IPS-20b (cell line): ENCODE measurements at regions not wholly inside any gene's neighbourhood (a gene's known extent, or its start where the extent isn't known, plus 50 kb on each side); places are given as distances from the start of the nearest gene placed in this dataset.

Experiments used
- H3K27ac ChIP-seq: one replicate; pipeline ENCODE4 v1.5.1; 2013; ENCODE audit warnings: low read length
- H3K27me3 ChIP-seq: 2 replicates; pipeline ENCODE4 v1.6.1; 2013; ENCODE audit warnings: mild to moderate bottlenecking, low read length, inconsistent platforms; ENCODE audit not compliant: insufficient read depth
- H3K36me3 ChIP-seq: 2 replicates; pipeline ENCODE4 v1.6.1; 2013; ENCODE audit warnings: low read depth, mild to moderate bottlenecking, inconsistent platforms, low read length, moderate library complexity; ENCODE audit not compliant: insufficient read depth
- H3K4me1 ChIP-seq: 2 replicates; pipeline ENCODE4 v1.6.1; 2013; ENCODE audit warnings: mild to moderate bottlenecking, control low read depth, inconsistent platforms, low read length, moderate library complexity; ENCODE audit not compliant: insufficient read depth
- H3K4me3 ChIP-seq: 2 replicates; pipeline ENCODE4 v1.5.1; 2013; ENCODE audit warnings: mild to moderate bottlenecking, low read length, inconsistent platforms
- H3K9ac ChIP-seq: 2 replicates; pipeline ENCODE4 v1.6.1; 2013; ENCODE audit warnings: low read depth, mild to moderate bottlenecking, inconsistent platforms, low read length, moderate library complexity
- H3K9me3 ChIP-seq: 2 replicates; pipeline ENCODE4 v1.6.1; 2013; ENCODE audit warnings: mild to moderate bottlenecking, low read depth, low read length, inconsistent platforms; ENCODE audit not compliant: insufficient read depth

GRCh38 chr10:90136731-90137316 is 435.4 kb downstream of the KIF20B start:
- H3K9me3 ChIP-seq = peaks cover 53% of the 10 kb centered on the region
- no peaks in the 10 kb centered on the region; the same call in 1 of the 2 replicates for H3K36me3 ChIP-seq
- no peak overlapping the region for H3K4me3 ChIP-seq
- H3K4me1 ChIP-seq = no peaks in the 10 kb centered on the region
- no peak overlapping the region for H3K27ac ChIP-seq
- H3K9ac ChIP-seq = no peak overlapping the region
- no peaks in the 10 kb centered on the region for H3K27me3 ChIP-seq

GRCh38 chr10:90138844-90139243 is 437.5 kb downstream of the KIF20B start:
- Histone ChIP-seq H3K27me3 (no peaks in the 10 kb centered on the region), H3K9me3 (peaks cover 46% of the 10 kb centered on the region), H3K27ac (no peak overlapping the region), H3K36me3 (no peaks in the 10 kb centered on the region; the same call in 1 of the 2 replicates), H3K4me3 (no peak overlapping the region), H3K9ac (no peak overlapping the region), H3K4me1 (no peaks in the 10 kb centered on the region)

- H3K9me3 ChIP-seq = peaks cover 17% of the 10 kb centered on the region
- no peak overlapping the region for H3K4me3 ChIP-seq
- H3K27me3 ChIP-seq = no peaks in the 10 kb centered on the region
- H3K36me3 ChIP-seq = no peaks in the 10 kb centered on the region; the same call in 1 of the 2 replicates
- H3K9ac ChIP-seq = no peak overlapping the region
- peaks cover 3% of the 10 kb centered on the region; the same call in 1 of the 2 replicates for H3K4me1 ChIP-seq
- H3K27ac ChIP-seq = no peak overlapping the region
These were observed 440.4 kb downstream of the KIF20B start for GRCh38 chr10:90141791-90142190.

- Histone ChIP-seq H3K4me1 (peaks cover 3% of the 10 kb centered on the region; the same call in 1 of the 2 replicates), H3K9me3 (no peaks in the 10 kb centered on the region; the same call in 1 of the 2 replicates), H3K36me3 (no peaks in the 10 kb centered on the region), H3K27me3 (no peaks in the 10 kb centered on the region), H3K4me3 (no peak overlapping the region), H3K27ac (no peak overlapping the region), H3K9ac (no peak overlapping the region)
These were observed 442.5 kb downstream of the KIF20B start for GRCh38 chr10:90143937-90144336.

GRCh38 chr10:90148116-90148855 is 446.9 kb downstream of the KIF20B start:
- H3K27ac ChIP-seq = no peak overlapping the region
- no peaks in the 10 kb centered on the region for H3K9me3 ChIP-seq
- H3K9ac ChIP-seq = no peak overlapping the region
- no peaks in the 10 kb centered on the region for H3K27me3 ChIP-seq
- peaks cover 3% of the 10 kb centered on the region for H3K4me1 ChIP-seq
- no peak overlapping the region for H3K4me3 ChIP-seq
- no peaks in the 10 kb centered on the region for H3K36me3 ChIP-seq

- Histone ChIP-seq H3K4me3 (no peak overlapping the region), H3K27ac (no peak overlapping the region), H3K4me1 (peaks cover 3% of the 10 kb centered on the region), H3K9ac (no peak overlapping the region), H3K27me3 (no peaks in the 10 kb centered on the region), H3K9me3 (no peaks in the 10 kb centered on the region), H3K36me3 (no peaks in the 10 kb centered on the region)
These were observed 448.2 kb downstream of the KIF20B start for GRCh38 chr10:90149563-90149962.

- Histone ChIP-seq H3K36me3 (no peaks in the 10 kb centered on the region), H3K27me3 (no peaks in the 10 kb centered on the region), H3K9ac (no peak overlapping the region), H3K9me3 (no peaks in the 10 kb centered on the region), H3K27ac (no peak overlapping the region), H3K4me1 (no peaks in the 10 kb centered on the region), H3K4me3 (no peak overlapping the region)
These were observed 461.0 kb downstream of the KIF20B start for GRCh38 chr10:90162271-90162853.

- Histone ChIP-seq H3K4me3 (no peak overlapping the region), H3K4me1 (no peaks in the 10 kb centered on the region), H3K9ac (no peak overlapping the region), H3K27ac (no peak overlapping the region), H3K27me3 (no peaks in the 10 kb centered on the region), H3K9me3 (no peaks in the 10 kb centered on the region), H3K36me3 (no peaks in the 10 kb centered on the region)
These were observed 466.0 kb downstream of the KIF20B start for GRCh38 chr10:90167174-90168064.

- no peaks in the 10 kb centered on the region for H3K27me3 ChIP-seq
- H3K27ac ChIP-seq = no peak overlapping the region
- H3K9ac ChIP-seq = no peak overlapping the region
- no peaks in the 10 kb centered on the region for H3K4me1 ChIP-seq
- no peaks in the 10 kb centered on the region for H3K9me3 ChIP-seq
- H3K36me3 ChIP-seq = no peaks in the 10 kb centered on the region
- no peak overlapping the region for H3K4me3 ChIP-seq
These were observed 466.9 kb downstream of the KIF20B start for GRCh38 chr10:90168244-90168643.

GRCh38 chr10:90171014-90171722 is 469.8 kb downstream of the KIF20B start:
- no peaks in the 10 kb centered on the region for H3K4me1 ChIP-seq
- no peaks in the 10 kb centered on the region for H3K36me3 ChIP-seq
- H3K9ac ChIP-seq = no peak overlapping the region
- H3K27ac ChIP-seq = no peak overlapping the region
- no peak overlapping the region for H3K4me3 ChIP-seq
- H3K9me3 ChIP-seq = no peaks in the 10 kb centered on the region
- H3K27me3 ChIP-seq = no peaks in the 10 kb centered on the region

GRCh38 chr10:90174531-90174930 is 473.1 kb downstream of the KIF20B start:
- H3K27ac ChIP-seq = no peak overlapping the region
- H3K36me3 ChIP-seq = no peaks in the 10 kb centered on the region
- H3K9me3 ChIP-seq = no peaks in the 10 kb centered on the region
- H3K4me1 ChIP-seq = no peaks in the 10 kb centered on the region
- H3K27me3 ChIP-seq = no peaks in the 10 kb centered on the region
- H3K9ac ChIP-seq = no peak overlapping the region
- H3K4me3 ChIP-seq = no peak overlapping the region
